Loucy (cell line): ENCODE measurements at regions not wholly inside any gene's neighbourhood (a gene's known extent, or its start where the extent isn't known, plus 50 kb on each side); places are given as distances from the start of the nearest gene placed in this dataset.

ENCODE experiments used
- H2AFZ ChIP-seq: fragments of 200-600 bp; sonication (generic); 2 replicates; pipeline ENCODE4 v1.6.0; 2016; ENCODE audit warnings: antibody characterized with exemption, mild to moderate bottlenecking, low read length, moderate library complexity
- H3F3A ChIP-seq: fragments of 200-600 bp; 2 replicates; pipeline ENCODE4 v1.6.0; 2016; ENCODE audit warnings: antibody characterized with exemption, low read depth, mild to moderate bottlenecking
- H3K27me3 ChIP-seq: fragments of 200-600 bp; sonication (generic); 2 replicates; pipeline ENCODE4 v1.6.1; 2014; ENCODE audit warnings: low read length, mild to moderate bottlenecking; ENCODE audit not compliant: insufficient read depth, poor library complexity, severe bottlenecking
- H3K36me3 ChIP-seq: fragments of 200-600 bp; sonication (generic); 2 replicates; pipeline ENCODE4 v1.6.1; 2016; ENCODE audit warnings: low read length; ENCODE audit not compliant: insufficient read depth
- H3K4me1 ChIP-seq: fragments of 200-600 bp; sonication (generic); 2 replicates; pipeline ENCODE4 v1.5.1; 2014; ENCODE audit warnings: low read length, mild to moderate bottlenecking; ENCODE audit not compliant: insufficient read depth, poor library complexity, severe bottlenecking
- H3K4me2 ChIP-seq: fragments of 200-600 bp; sonication (generic); 2 replicates; pipeline ENCODE4 v1.6.0; 2014; ENCODE audit warnings: antibody characterized with exemption, low read length, low read depth, mild to moderate bottlenecking; ENCODE audit not compliant: poor library complexity, severe bottlenecking
- H3K4me3 ChIP-seq: fragments of 200-600 bp; sonication (generic); 2 replicates; pipeline ENCODE4 v1.5.1; 2014; ENCODE audit warnings: low read length, mild to moderate bottlenecking, mixed read lengths; ENCODE audit not compliant: poor library complexity, severe bottlenecking
- H3K79me2 ChIP-seq: fragments of 200-600 bp; sonication (generic); 2 replicates; pipeline ENCODE4 v1.6.1; 2014; ENCODE audit warnings: low read length; ENCODE audit not compliant: insufficient read depth
- H3K9ac ChIP-seq: fragments of 200-600 bp; sonication (generic); 2 replicates; pipeline ENCODE4 v1.6.0; 2014; ENCODE audit warnings: mild to moderate bottlenecking, low read depth, low read length, moderate library complexity; ENCODE audit not compliant: poor library complexity, severe bottlenecking
- H3K9me2 ChIP-seq: fragments of 200-600 bp; sonication (generic); replicated peaks from 2 replicates; pipeline ENCODE4 v1.6.1; 2016; ENCODE audit warnings: low read depth, low read length, mixed read lengths
- H3K9me3 ChIP-seq: fragments of 200-600 bp; sonication (generic); 2 replicates; pipeline ENCODE4 v1.6.1; 2014; ENCODE audit warnings: mild to moderate bottlenecking, antibody characterized with exemption, low read length, low read depth; ENCODE audit not compliant: insufficient read depth
- H4K20me1 ChIP-seq: fragments of 200-600 bp; sonication (generic); 2 replicates; pipeline ENCODE4 v1.6.0; 2014; ENCODE audit warnings: antibody characterized with exemption, low read length, mild to moderate bottlenecking; ENCODE audit not compliant: insufficient read depth, poor library complexity, severe bottlenecking
- CTCF ChIP-seq: fragments of 200-600 bp; sonication (generic); conservative IDR thresholded peaks from 2 replicates; pipeline ENCODE4 v1.5.1; 2014; ENCODE audit warnings: mild to moderate bottlenecking, antibody characterized with exemption, low read length
- EZH2phosphoT487 ChIP-seq: fragments of 200-600 bp; IDR thresholded peaks from 2 replicates; pipeline ENCODE4 v1.6.1; 2018; ENCODE audit warnings: antibody characterized with exemption, mild to moderate bottlenecking, moderate library complexity, borderline replicate concordance

- H4K20me1 ChIP-seq: no peaks in the 10 kb centered on the region
- H3K4me3 ChIP-seq: no peak overlapping the region
- H3K9ac ChIP-seq: no peak overlapping the region
- no peak overlapping the region for H2AFZ ChIP-seq
- H3K79me2 ChIP-seq: no peaks in the 10 kb centered on the region
- no peaks in the 10 kb centered on the region for H3K36me3 ChIP-seq
- H3K4me2 ChIP-seq: no peak overlapping the region
- no peaks in the 10 kb centered on the region for H3K9me2 ChIP-seq
- no peaks in the 10 kb centered on the region for H3K27me3 ChIP-seq
- H3K9me3 ChIP-seq: no peaks in the 10 kb centered on the region
- H3K4me1 ChIP-seq: no peaks in the 10 kb centered on the region
- TF ChIP-seq EZH2phosphoT487 (no peak), CTCF (no peak)
- H3F3A ChIP-seq: no peaks in the 10 kb centered on the region
Observed at GRCh38 chr5:155978850-155979249, 348.1 kb upstream of the SGCD start.

- no peaks in the 10 kb centered on the region for H3F3A ChIP-seq
- no peaks in the 10 kb centered on the region for H3K9me3 ChIP-seq
- H3K9me2 ChIP-seq: no peaks in the 10 kb centered on the region
- no peak overlapping the region for H3K4me3 ChIP-seq
- TF ChIP-seq EZH2phosphoT487: no peak
- TF ChIP-seq CTCF: no peak
- H3K36me3 ChIP-seq: no peaks in the 10 kb centered on the region
- no peaks in the 10 kb centered on the region for H3K79me2 ChIP-seq
- H3K27me3 ChIP-seq: no peaks in the 10 kb centered on the region
- no peaks in the 10 kb centered on the region for H3K4me1 ChIP-seq
- no peak overlapping the region for H3K4me2 ChIP-seq
- no peaks in the 10 kb centered on the region for H4K20me1 ChIP-seq
- H2AFZ ChIP-seq: no peak overlapping the region
- no peak overlapping the region for H3K9ac ChIP-seq
Observed at GRCh38 chr5:155982354-155982753, 344.6 kb upstream of the SGCD start.

- H4K20me1 ChIP-seq: no peaks in the 10 kb centered on the region
- no peaks in the 10 kb centered on the region for H3K4me1 ChIP-seq
- H2AFZ ChIP-seq: no peak overlapping the region
- H3K79me2 ChIP-seq: no peaks in the 10 kb centered on the region
- H3K9me3 ChIP-seq: no peaks in the 10 kb centered on the region
- H3K4me2 ChIP-seq: no peak overlapping the region
- TF ChIP-seq CTCF (no peak), EZH2phosphoT487 (no peak)
- no peaks in the 10 kb centered on the region for H3K9me2 ChIP-seq
- no peak overlapping the region for H3K9ac ChIP-seq
- H3K27me3 ChIP-seq: no peaks in the 10 kb centered on the region
- no peaks in the 10 kb centered on the region for H3F3A ChIP-seq
- H3K4me3 ChIP-seq: no peak overlapping the region
- no peaks in the 10 kb centered on the region for H3K36me3 ChIP-seq
Observed at GRCh38 chr5:155983954-155984353, 343.0 kb upstream of the SGCD start.
